ENCODE measurements at regions not wholly inside any gene's neighbourhood (a gene's known extent, or its start where the extent isn't known, plus 50 kb on each side); places are given as distances from the start of the nearest gene placed in this dataset.

DNA sequence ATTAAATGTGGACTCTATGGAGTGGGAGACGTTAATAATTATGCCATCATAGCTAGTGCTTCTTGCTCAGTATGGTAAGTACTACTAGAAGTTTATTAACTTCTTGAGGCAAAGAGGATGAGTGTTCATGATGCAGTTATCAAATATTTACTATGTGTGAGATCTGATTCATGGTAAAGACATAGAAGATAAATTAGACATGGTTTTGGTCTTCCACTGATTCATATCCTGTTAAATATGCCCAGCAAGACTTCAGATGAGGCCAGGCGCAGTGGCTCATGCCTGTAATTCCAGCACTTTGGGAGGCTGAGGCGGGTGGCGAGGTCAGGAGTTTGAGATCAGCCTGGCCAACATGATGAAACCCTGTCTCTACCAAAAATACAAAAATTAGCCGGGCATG, 547.1 kb upstream of the ANKRD30A start:
- Histone ChIP-seq H3K9me3 (no peaks in the 10 kb centered on the region), H3K4me3 (no peak overlapping the region), H3K4me1 (no peaks in the 10 kb centered on the region), H3K27ac (no peak overlapping the region), H3K36me3 (no peaks in the 10 kb centered on the region), H3K27me3 (no peaks in the 10 kb centered on the region)
- no peak for DNase-seq
- TF ChIP-seq, protein P1, sequence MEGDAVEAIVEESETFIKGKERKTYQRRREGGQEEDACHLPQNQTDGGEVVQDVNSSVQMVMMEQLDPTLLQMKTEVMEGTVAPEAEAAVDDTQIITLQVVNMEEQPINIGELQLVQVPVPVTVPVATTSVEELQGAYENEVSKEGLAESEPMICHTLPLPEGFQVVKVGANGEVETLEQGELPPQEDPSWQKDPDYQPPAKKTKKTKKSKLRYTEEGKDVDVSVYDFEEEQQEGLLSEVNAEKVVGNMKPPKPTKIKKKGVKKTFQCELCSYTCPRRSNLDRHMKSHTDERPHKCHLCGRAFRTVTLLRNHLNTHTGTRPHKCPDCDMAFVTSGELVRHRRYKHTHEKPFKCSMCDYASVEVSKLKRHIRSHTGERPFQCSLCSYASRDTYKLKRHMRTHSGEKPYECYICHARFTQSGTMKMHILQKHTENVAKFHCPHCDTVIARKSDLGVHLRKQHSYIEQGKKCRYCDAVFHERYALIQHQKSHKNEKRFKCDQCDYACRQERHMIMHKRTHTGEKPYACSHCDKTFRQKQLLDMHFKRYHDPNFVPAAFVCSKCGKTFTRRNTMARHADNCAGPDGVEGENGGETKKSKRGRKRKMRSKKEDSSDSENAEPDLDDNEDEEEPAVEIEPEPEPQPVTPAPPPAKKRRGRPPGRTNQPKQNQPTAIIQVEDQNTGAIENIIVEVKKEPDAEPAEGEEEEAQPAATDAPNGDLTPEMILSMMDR (IDR thresholded peaks at IDR 0.05) = no peak
- TF ChIP-seq POLR2A (IDR thresholded peaks at IDR 0.05) = no peak

DNA sequence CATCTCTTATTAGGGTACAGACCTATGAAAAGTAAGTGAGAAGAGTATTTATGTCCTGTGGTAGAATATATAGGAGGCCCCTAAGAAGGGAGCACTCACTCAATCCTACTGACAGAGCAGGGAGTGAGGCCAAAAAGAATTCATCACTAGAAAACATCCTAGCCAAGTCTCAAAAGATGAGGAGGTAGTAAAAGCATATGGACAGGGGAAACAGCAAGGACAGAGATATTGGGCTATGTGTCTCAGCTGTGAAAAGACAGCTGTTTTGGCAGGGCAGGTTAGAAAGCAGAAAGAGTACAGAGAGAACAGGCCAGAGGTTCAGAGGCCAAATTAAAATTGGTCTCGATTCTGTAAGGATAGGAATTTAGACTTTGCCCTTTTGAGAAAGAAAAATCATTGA, 548.3 kb upstream of the ANKRD30A start:
- H3K27me3 ChIP-seq = no peaks in the 10 kb centered on the region
- TF ChIP-seq, protein P1 (IDR thresholded peaks at IDR 0.05) = no peak
- no peak for TF ChIP-seq POLR2A (IDR thresholded peaks at IDR 0.05)
- H3K9me3 ChIP-seq = no peaks in the 10 kb centered on the region
- H3K4me3 ChIP-seq = no peak overlapping the region
- no peak overlapping the region for H3K27ac ChIP-seq
- no peaks in the 10 kb centered on the region for H3K36me3 ChIP-seq
- DNase-seq = no peak
- H3K4me1 ChIP-seq = no peaks in the 10 kb centered on the region

DNA sequence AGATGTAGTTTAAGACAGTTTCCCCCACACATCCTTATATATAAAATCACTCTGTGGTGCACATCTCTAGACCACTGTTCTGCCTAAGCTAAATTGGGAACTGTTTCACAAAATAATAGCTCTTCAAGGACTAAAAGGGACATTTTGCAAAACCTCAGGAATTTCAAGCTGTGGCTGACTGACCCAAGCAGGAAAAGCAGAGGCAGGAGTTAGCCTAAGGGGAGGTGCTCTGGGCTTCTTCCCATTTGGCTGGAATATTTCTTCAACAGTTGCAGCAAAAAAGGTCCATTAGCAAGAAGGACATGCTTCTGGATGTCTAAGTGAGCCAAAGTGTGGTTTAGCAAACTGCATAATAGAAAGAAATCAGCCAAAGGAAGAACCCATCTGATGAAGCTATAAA, 551.2 kb upstream of the ANKRD30A start:
- H3K4me1 ChIP-seq = no peaks in the 10 kb centered on the region
- no peak overlapping the region for H3K4me3 ChIP-seq
- no peak overlapping the region for H3K27ac ChIP-seq
- DNase-seq = no peak
- TF ChIP-seq POLR2A (IDR thresholded peaks at IDR 0.05) = no peak
- TF ChIP-seq, protein P1 (IDR thresholded peaks at IDR 0.05) = no peak
- H3K27me3 ChIP-seq = no peaks in the 10 kb centered on the region
- H3K36me3 ChIP-seq = no peaks in the 10 kb centered on the region
- no peaks in the 10 kb centered on the region for H3K9me3 ChIP-seq

DNA sequence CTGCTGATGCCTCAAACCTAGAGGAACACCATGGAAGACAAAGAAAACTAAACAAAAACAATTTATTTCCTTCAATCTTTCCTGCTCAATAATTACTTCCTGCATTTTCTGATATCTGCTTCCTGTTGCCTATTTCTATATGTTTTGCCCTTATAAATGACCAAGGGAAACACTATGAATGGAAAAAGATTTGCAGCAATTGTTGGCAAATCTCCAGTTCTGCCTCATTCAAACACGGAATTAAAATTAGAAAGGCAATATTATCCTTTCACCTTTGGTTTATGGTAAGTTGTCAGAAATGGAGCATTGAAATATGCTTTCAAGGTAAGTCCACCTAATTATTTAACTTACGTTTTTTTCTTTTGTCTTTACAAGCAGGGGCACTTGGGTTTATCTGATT, 552.2 kb upstream of the ANKRD30A start:
- no peak overlapping the region for H3K27ac ChIP-seq
- H3K27me3 ChIP-seq = no peaks in the 10 kb centered on the region
- H3K4me1 ChIP-seq = no peaks in the 10 kb centered on the region
- no peaks in the 10 kb centered on the region for H3K36me3 ChIP-seq
- H3K9me3 ChIP-seq = no peaks in the 10 kb centered on the region
- TF ChIP-seq POLR2A (IDR thresholded peaks at IDR 0.05) = no peak
- TF ChIP-seq, protein P1 (IDR thresholded peaks at IDR 0.05) = no peak
- no peak overlapping the region for H3K4me3 ChIP-seq
- no peak for DNase-seq

DNA sequence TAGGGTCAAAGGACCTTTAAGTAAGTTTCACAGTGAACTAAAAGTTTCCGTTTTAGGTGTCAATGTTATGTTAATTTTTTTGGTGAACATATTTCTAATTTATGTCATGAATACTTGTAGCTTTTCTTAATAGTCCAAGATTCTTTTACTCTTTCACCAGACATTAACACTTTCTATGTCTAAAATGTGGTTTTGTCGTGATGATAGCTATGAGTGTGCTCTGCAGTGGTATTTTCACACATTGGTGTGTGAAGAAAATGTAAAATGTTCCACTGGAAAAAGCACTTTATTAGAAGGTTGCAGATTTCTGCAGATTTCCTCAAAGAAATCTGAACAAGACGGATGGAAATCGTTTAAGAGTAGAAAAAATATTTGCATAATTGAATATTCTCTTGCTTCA, 561.0 kb upstream of the ANKRD30A start:
- no peak for TF ChIP-seq POLR2A (IDR thresholded peaks at IDR 0.05)
- TF ChIP-seq, protein P1 (IDR thresholded peaks at IDR 0.05) = no peak
- Histone ChIP-seq H3K4me3 (no peak overlapping the region), H3K4me1 (no peaks in the 10 kb centered on the region), H3K27ac (no peak overlapping the region), H3K9me3 (no peaks in the 10 kb centered on the region), H3K27me3 (no peaks in the 10 kb centered on the region), H3K36me3 (no peaks in the 10 kb centered on the region)
- no peak for DNase-seq

All from Peyer's patch (tissue), 4 donors.